UCSD-AML1 (cell line): ENCODE measurements at regions not wholly inside any gene's neighbourhood (a gene's known extent, or its start where the extent isn't known, plus 50 kb on each side); places are given as distances from the start of the nearest gene placed in this dataset.
"Not testable (repeated sequence)": the region's sequence is repeated elsewhere in the genome, so short reads cannot be mapped to it uniquely, and the experiment has no call there.

Experiments
- DNase-seq: peaks from one replicate; lab custom pipeline; 2025; ENCODE audit not compliant: unreplicated experiment; lab: John Stamatoyannopoulos, UW

DNA sequence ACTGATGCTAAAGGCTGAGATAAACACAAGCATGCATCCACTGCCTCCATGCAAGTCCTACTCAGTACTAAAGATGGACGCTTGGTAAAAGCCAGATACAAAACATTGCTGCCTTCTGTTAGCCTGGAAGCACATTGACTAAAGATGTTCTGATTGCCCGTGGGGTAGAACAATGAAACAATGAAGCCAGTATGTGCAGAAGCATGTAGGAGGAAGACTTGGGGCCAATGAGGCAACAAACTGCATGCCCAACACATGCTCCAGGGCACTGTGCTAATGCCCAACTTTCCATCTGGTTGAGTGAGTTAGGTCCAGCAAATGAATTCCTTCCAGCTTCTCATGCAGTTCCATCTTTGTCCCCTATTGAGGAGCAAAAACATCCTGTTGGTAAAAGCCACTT is 1245.5 kb downstream of the GATA3 start:
- DNase-seq: no peak

DNA sequence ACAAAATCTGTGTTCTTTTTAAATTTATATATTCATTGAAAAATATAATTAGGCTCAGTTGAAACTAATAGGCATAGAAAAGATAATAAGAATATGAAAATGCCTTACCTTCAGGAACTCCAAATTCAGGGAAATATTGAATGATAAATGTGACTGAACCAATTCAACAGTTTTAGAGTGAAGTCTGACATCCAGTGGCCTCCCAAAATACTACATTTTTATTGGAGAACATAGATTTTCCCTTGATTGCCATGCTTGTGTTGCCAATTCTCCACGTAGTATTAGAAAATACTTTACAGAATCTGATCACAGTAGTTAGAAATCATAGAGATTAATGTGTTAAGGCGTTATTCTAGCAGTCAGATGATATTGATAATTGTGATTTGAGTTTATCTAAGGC is 1246.7 kb downstream of the GATA3 start:
- no peak for DNase-seq

DNA sequence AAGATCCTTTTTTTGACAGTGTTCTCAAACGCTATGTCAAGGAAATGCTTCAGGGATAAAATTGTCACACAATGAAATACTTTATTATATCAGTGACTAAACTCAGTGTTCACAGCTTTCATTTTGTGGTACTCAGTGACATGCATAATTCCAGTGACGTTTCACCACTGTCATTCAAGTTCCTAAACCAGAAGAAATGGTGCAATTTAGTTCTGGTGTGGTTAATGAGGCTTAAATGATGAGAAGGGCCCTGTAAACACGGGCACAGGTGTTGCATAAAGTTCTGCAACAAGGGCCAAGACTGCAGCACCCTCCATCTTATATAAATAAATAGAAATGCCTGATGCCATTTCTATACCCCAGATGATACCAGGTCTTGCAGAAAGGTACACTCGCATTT is 1247.1 kb downstream of the GATA3 start:
- no peak for DNase-seq

DNA sequence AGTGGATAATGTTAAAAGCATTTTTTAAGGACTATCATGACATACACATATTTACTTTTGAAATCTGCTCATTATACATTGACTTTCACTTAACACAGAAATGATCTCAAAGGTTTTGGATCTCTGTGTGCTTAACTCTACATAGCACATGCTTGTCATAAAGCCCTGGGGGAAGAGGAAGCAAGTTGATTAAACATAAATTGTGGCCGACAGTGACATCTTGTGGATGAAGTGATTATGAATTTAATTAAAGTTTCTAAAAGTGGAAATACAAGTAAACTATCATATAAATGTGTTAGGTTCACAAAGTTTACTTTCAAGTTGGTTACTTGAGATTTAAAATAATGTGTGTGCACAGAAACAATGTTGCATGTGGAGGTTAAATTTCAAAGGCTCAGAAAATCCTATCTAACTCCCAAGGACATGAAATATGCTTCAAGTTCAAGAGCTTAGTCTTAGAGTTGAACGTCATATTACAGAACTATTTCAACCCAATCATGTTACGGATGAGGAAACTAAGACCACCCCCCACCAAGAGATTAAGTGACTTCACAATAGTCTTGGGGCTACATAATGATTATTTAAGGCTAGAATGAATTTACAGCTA is 1247.8 kb downstream of the GATA3 start:
- DNase-seq: no peak

DNA sequence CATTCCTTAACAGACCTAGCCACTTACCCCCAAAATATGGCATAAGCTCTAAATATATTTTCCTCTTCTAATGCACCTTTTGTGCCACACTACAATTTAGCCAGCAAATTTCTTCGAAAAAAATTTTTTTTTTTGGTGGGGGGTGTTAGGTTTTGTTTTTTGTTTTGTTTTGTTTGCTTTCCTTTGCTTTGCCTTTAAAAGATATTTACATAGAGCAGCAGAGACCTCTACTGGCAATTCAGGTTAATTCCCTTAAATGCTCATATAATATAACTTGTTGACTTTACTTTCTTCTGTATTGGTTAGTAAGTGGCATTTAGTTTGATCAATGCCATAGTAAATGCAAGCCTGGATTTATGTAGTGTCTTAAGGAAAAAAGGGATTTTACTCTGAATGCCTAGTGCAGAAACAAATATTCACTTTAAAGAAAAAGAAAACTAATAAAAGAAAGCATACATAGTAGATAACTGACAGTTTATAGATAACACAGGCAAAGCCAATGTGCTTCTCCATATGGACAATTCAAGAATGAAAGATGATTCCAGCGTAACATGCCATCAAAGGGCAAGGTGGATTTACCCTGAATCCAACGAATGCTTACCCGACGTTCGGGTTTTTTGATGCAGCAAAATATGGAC is 1250.6 kb downstream of the GATA3 start:
- DNase-seq: no peak

DNA sequence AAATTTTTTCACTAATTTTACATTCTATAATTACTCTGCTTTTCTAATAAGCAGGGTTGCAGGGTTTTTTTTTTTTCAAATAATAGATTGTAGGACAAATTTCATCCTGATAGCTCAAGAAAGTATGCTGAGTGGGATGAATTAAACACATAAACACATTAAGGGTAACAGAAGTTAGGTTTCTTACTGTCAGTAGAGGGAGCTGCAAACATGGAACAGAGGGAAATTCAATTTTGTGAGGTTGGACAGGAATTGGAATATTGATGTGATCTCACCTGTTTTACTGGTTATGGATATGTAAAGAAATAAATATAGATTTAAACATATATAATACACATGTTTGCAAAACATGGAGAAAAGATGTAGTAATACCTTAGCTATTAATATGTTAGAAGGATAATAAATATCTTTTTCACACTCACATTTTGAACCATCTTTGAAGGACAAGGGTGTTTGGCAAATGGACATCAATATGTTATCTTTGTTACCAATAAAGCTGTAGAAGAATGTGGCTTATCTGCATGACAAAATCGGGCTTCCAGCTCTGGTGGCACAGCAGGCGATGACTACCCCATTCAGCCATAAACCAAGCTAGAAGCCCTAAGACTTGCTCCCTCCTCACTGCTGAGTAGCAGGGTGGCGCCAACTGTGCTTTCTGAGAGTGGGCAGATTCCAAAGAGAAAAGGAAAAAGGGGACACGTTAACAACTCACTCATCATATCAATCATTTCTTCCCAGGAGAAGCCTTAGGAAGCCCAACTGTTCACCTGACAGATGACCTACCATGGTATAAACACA is 1257.4 kb downstream of the GATA3 start:
- no peak for DNase-seq

DNA sequence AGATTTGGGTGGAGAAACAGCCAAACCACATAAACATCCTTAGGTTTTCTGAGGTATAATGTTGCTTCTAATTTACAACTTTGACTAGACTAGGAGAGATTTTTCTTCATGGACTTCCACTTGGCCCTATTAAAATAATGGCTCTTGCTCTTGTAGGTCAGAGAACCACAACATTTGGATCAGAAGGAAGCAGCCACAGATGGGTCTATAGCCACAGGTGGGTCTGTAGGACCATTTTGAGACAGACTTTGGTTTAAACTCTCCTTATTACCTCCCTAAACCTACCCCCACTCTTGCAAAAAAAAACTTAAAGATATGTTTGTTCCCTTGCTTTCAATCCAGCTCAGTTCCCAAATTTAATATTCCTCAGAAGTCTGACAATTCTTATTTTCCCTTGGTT is 1260.8 kb downstream of the GATA3 start:
- DNase-seq: no peak

DNA sequence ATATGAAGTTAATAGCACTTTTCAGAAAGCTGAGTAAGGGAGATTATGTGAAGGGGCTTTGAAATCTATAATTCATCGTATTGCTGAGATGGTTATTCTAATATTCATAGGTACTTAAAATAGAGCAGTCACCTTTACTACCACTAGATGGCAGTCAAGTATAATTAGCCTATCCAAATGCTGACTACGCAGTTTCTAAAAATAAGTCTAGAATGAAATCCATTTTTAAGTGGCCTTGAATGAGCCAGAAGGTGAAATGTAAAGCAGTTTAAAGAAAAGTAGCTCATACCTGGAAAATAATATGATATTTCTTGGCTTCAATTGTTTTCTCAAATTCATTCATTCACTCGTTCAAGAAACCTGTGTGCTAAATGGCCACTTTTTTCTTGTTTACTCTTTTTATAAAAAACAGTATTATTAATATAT is 1277.1 kb downstream of the GATA3 start:
- no peak for DNase-seq

DNA sequence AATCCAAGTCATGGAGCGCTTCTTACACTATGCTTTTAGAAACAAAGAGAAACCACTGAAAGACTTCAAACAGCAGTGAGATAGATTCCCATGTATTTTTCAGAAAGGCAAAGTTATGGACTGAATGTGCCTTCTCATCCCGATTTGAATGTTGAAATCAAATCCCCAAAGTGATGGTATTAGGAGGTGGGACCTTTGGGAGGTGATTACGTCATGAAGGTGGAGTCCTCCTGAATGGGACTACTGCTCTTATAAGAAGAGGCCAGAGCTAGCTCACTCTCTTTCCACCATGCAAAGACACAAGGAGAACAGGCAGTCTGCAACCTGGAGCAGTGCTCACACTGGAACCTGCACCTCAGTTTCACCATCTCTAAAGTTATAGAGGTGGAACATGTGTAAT is 1279.8 kb downstream of the GATA3 start:
- DNase-seq: no peak

DNA sequence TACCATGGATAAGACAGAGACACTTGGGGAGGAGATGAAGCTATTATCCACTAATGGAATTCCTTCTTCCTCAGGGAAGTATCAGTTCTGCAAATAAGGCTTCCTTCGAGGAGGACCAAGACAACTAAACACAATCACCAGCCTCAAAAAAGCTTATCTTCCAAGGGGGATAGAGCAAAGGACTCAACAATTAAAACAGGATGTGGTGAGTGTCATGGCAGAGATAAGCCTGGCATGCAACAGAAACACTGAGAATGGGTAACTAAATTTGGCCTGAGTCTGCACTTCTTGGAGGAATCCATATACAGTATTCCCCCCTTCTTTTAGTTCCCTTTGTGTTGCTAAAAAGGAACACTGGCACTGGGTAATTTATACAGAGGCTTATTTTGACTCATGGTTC is 1285.2 kb downstream of the GATA3 start:
- no peak for DNase-seq

DNA sequence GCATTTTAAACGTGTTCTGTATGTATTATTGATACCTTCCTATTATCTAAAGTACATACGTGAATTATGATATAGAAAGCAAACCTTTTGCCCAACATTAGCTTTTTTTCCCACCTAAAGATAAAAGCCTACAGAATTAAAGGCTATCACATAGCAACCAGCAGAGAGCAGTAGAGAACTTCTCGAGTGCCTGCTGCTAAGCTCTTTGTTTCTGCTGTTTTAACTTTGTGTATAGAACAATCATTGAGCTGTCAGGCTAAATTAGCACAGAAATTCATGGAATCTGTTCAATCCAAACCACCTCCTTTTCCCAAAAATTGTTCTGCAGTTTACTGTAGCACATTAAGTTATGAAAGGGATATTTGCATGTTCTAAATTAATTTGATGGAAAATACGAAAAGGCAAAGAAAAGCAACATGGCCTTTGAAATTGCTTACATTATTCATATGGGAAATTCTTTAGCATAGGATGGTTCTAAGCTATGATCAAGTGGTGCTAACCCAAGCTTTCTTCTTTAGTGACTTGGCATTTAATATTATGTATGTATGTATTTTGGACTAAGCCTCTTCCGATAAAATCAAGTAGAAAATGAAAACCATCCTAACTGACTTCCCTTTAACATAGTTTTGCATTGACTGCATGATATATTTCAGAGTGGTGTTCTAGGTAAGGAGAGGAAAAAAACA is 1288.5 kb downstream of the GATA3 start:
- DNase-seq: no peak

DNA sequence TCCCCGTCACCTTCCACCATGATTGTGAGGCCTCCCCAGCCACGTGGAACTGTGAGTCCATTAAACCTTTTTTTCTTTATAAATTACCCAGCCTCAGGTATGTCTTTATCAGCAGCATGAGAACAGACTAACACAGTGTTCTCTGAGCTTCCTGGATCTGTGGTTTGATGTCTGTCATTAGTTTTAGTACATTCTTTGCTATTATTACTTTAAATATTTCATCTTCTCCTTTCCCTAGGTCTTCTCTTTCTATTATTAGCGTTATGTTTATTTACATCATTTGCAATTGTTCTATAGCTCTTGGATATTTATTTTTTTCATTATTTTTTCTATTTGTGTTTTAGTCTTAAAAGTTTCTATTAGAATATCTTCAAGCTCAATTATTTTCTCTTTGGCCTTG is 1293.4 kb downstream of the GATA3 start:
- not testable (repeated sequence) for DNase-seq

DNA sequence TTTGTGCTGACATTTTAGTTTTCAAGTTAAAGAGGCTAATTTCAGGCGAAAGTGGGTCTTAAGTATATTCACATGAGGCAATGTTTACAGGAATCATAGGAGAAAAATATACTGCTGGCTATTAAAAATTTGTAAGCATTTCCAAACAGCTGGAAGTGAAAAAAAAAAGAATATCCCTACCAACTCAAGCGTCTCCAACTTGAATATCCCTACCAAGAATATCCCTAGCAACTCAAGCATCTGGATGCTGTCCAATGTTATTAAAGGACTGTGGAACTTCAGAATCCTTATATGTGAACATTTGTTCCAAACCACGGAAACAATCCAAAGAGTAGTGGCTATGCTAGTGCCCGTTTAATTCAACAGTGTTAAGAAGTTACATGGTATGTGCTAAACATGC is 1303.0 kb downstream of the GATA3 start:
- no peak for DNase-seq

DNA sequence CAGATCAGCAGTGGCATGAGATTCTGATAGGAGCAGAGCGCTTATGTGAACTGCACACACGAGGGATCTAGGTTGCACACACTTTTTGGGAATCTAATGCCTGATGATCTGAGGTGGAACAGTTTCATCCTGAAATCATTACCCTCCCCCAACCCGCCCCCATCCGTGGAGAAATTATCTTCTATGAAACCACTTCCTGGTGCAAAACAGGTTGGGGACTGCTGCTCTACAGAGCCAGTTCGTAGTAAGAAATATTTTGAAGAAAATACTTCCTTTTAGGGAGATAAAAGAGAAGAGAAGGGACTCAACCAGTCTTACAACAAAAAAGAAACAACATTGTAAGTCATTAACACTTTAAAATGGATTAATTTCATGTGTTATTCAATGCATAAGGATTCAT is 1308.2 kb downstream of the GATA3 start:
- DNase-seq: no peak

DNA sequence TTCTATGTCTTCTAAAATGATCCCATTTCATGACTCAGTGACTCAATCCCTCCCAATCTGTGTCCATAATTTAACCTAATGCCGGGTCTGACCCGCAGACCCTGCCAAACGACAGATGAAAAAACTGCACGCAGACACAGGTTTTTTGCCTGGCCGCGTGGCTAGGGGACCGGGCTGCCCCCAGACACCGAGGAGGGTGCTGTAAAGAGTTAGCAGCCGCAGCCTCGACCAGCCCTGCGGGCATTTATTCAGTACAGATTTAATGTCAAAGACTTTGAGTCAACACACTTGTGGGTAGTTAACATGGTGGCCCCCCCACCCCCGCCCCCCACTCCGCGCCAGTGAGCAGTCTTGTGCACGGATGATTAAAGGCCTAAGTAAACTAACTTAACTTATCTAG is 1324.7 kb downstream of the GATA3 start:
- DNase-seq: no peak

DNA sequence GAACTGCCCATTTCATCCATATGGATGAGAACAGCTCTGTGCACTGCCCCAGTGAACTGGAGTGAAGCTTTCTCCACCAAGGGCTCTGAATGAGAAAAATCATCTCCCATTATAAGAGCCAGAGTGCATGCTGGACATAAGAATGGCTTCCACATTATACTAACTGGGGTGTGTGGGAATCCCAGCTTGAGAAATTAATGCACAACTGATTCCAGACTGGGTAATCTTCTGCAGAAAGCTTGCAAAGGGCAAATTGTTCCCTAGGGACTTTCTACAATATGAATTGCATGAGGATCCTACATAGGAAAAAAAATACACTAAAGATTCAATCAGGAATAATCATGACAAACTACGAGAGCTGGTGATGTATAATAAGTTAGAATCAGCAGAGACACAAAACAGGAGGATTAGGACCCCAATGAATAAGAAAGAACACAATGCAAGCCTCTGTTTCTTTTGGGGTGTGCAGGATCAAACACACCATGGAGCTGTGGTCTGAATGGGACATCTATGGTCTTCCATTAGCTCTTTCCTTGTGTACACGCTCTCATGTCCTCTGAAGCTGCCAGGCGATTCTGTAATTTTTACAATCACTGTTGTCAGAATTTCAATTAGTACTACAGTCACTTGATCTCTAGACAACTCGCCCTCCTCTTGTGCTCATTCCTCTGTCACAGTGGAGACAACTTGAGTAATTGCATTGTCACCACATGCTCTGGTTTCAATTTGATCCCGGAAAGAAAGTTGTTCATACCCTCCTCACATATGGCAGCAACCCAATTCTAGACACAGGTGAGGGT is 1327.4 kb downstream of the GATA3 start:
- no peak for DNase-seq

DNA sequence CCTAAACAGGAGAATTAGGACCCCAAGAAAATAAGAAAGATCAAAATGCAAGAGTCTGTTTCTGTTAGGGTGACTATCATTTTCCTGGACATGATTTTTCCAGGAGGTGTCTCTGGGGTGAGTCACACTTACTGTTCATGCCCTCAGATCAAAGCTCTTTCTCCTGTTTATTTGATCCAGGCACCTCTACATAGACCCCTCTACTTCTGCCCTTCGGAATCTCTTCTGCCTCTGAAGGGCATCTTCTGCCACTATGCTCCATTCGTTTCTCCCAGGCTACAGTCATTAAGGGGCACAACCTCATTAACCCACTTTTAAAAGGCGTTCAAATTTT is 1328.0 kb downstream of the GATA3 start:
- no peak for DNase-seq

DNA sequence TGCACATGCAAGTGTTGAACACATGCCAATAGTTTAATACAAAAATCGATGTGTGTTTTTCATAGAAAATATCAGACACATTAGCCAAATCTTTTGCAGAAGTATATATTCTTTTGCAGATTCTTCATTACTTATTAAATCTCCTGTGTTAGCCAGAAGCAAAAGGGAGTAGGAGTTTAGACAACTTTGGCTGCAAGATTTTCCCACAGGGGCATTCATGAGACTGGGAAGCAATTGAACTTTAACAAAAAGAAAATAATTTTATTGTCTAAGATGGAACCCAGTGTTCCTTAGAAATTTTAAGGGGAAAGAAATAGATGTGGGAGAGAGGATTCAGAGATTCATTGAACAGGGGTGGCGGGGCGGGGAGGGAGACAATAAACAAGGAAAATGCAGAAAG is 1336.0 kb downstream of the GATA3 start:
- no peak for DNase-seq

DNA sequence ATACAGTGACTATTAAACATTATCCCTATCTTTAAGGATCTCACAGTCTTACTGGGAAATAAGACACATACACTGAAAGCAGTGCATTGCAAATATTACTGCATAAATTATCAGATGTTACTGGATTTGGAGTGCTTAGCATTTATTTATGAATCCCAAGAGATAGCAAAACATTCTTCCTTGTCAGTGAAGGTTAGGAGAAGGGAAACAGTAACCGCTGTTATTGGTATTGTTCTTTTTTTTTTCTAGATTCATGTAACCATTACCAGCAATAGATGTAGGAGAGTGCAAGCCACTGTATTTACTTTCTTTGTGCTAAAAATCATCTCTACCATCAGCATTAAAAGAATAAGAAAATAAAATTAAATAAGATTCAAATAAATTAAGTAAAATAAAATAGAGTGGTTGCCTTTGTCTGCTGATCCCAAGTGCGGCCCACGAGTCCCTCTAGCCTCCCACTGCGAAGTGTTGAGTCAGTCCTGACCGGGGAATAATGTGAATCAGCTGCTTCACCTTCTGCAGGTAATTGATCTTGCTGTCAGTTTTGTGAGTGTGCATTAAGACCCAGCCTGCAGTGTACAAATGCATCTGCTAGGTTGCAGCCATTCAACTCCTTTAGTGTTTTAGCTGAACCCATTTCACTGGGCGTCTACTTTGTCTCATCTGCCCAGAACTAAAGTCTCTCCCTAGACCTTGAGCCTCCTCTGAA is 1344.9 kb downstream of the GATA3 start:
- no peak for DNase-seq

DNA sequence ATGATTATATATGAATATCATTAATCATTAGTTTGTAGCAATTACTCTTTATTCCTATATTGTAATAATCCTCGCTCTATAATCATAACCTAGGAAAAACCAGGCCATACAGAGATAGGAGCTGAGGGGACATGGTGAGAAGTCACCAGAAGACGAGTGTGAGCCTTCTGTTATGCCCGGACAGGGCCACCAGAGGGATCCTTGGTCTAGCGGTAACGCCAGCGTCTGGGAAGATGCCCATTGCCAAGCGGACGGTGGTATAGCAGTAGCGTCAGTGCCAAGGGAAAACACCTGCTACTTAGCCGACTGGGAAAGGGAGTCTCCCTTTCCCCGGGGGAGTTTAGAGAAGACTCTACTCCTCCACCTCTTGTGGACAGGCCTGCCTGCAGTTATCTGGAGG is 1347.6 kb downstream of the GATA3 start:
- DNase-seq: not testable (repeated sequence)
